IMR-90 (cell line): ENCODE measurements at regions not wholly inside any gene's neighbourhood (a gene's known extent, or its start where the extent isn't known, plus 50 kb on each side); places are given as distances from the start of the nearest gene placed in this dataset.

Experiments used
- ATAC-seq: fragments of 200-7000 bp; cut with Tn5 transposase; 2 replicates; pipeline ENCODE4 v1.9.1; 2020; ENCODE audit warnings: low read depth, mild to moderate bottlenecking, moderate library complexity
- BruUV-seq: library from RNA; stranded (reverse); fragments of 400-500 nt; replicated peaks from 2 replicates; lab custom pipeline; 2021; lab: Mats Ljungman, UMichigan
- CTCF ChIA-PET: fragments of 300-600 bp; formaldehyde crosslinking; extraction: SDS; loops from one replicate; lab custom pipeline; 2021; ENCODE audit warnings: antibody characterized with exemption; lab: Yijun Ruan, JAX
- POLR2A ChIA-PET: fragments of 300-600 bp; sonication (Branson Sonifier 250); formaldehyde crosslinking; loops from one replicate; lab custom pipeline; 2022; ENCODE audit warnings: antibody characterized with exemption; ENCODE audit not compliant: unreplicated experiment; lab: Charles Lee
- DNase-seq: peaks from one replicate; pipeline ENCODE4 v3.0.0; 2013
- H2AFZ ChIP-seq: replicated peaks from 2 replicates; pipeline ENCODE3; 2013; ENCODE audit warnings: low read length, mild to moderate bottlenecking; ENCODE audit not compliant: poor library complexity
- H2AK5ac ChIP-seq: 2 replicates; pipeline ENCODE4 v1.6.1; 2013; ENCODE audit warnings: low read depth, low read length, inconsistent platforms
- H2AK9ac ChIP-seq: replicated peaks from 2 replicates; pipeline ENCODE3; 2013; ENCODE audit warnings: mild to moderate bottlenecking, low read depth, low read length, moderate library complexity; ENCODE audit not compliant: poor library complexity
- H2BK120ac ChIP-seq: 2 replicates; pipeline ENCODE4 v1.6.1; 2013; ENCODE audit warnings: low read depth, low read length, inconsistent platforms
- H2BK15ac ChIP-seq: 3 replicates; pipeline ENCODE4 v1.6.1; 2013; ENCODE audit warnings: low read depth, low read length, inconsistent platforms
- H2BK20ac ChIP-seq: 2 replicates; pipeline ENCODE4 v1.6.1; 2013; ENCODE audit warnings: low read depth, mild to moderate bottlenecking, inconsistent platforms, low read length, moderate library complexity
- H2BK5ac ChIP-seq: 2 replicates; pipeline ENCODE4 v1.6.1; 2013; ENCODE audit warnings: mild to moderate bottlenecking, low read depth, low read length, inconsistent platforms; ENCODE audit not compliant: poor library complexity, severe bottlenecking
- H3K14ac ChIP-seq: replicated peaks from 2 replicates; pipeline ENCODE4 v1.6.1; 2013; ENCODE audit warnings: low read depth, low read length, inconsistent platforms
- H3K18ac ChIP-seq: 2 replicates; pipeline ENCODE4 v1.6.1; 2013; ENCODE audit warnings: low read depth, low read length, control low read depth
- H3K23ac ChIP-seq: 2 replicates; pipeline ENCODE4 v1.6.1; 2013; ENCODE audit warnings: low read depth, low read length, inconsistent platforms
- H3K27ac ChIP-seq: 2 replicates; pipeline ENCODE4 v1.5.1; 2013; ENCODE audit warnings: mild to moderate bottlenecking, control low read depth, low read length; ENCODE audit not compliant: insufficient read depth
- H3K27me3 ChIP-seq: 2 replicates; pipeline ENCODE4 v1.6.1; 2013; ENCODE audit warnings: low read length; ENCODE audit not compliant: control insufficient read depth, insufficient read depth
- H3K36me3 ChIP-seq: 2 replicates; pipeline ENCODE4 v1.6.1; 2013; ENCODE audit warnings: low read length, mixed read lengths; ENCODE audit not compliant: control insufficient read depth, insufficient read depth
- H3K4ac ChIP-seq: 2 replicates; pipeline ENCODE4 v1.6.1; 2013; ENCODE audit warnings: low read depth, low read length, inconsistent platforms
- H3K4me1 ChIP-seq: 2 replicates; pipeline ENCODE4 v1.6.1; 2013; ENCODE audit warnings: low read length, mixed read lengths; ENCODE audit not compliant: control insufficient read depth, insufficient read depth
- H3K4me2 ChIP-seq: 2 replicates; pipeline ENCODE4 v1.6.1; 2013; ENCODE audit warnings: low read depth, mild to moderate bottlenecking, control low read depth, low read length, moderate library complexity
- H3K4me3 ChIP-seq: 2 replicates; pipeline ENCODE4 v1.5.1; 2013; ENCODE audit warnings: low read depth, mild to moderate bottlenecking, control low read depth, low read length, moderate library complexity; ENCODE audit not compliant: insufficient read depth
- H3K56ac ChIP-seq: 2 replicates; pipeline ENCODE4 v1.6.1; 2013; ENCODE audit warnings: low read length, inconsistent platforms; ENCODE audit not compliant: insufficient read depth; ENCODE audit errors: extremely low read depth
- H3K79me1 ChIP-seq, 2 experiments: 2 replicates each; pipeline ENCODE4 v1.6.1; 2013; ENCODE audit warnings: low read length in 2 of 2, inconsistent platforms in 1 of 2, low read depth in 1 of 2
- H3K9ac ChIP-seq: 2 replicates; pipeline ENCODE4 v1.6.1; 2013; ENCODE audit warnings: low read depth, low read length, control low read depth
- H3K9me1 ChIP-seq: 2 replicates; pipeline ENCODE4 v1.6.1; 2013; ENCODE audit warnings: low read length, inconsistent platforms; ENCODE audit not compliant: insufficient read depth
- H3K9me3 ChIP-seq: 2 replicates; pipeline ENCODE4 v1.6.1; 2013; ENCODE audit warnings: low read length; ENCODE audit not compliant: control insufficient read depth, insufficient read depth
- H4K20me1 ChIP-seq: 2 replicates; pipeline ENCODE4 v1.6.1; 2013; ENCODE audit warnings: low read length, inconsistent platforms; ENCODE audit not compliant: insufficient read depth
- H4K5ac ChIP-seq: 2 replicates; pipeline ENCODE4 v1.6.1; 2013; ENCODE audit warnings: mild to moderate bottlenecking, low read depth, low read length, control low read depth
- H4K8ac ChIP-seq, 2 experiments: 2 replicates each; pipeline ENCODE4 v1.6.1; 2013; ENCODE audit warnings: low read depth in 2 of 2, low read length in 2 of 2, control low read depth in 1 of 2, inconsistent platforms in 1 of 2
- H4K91ac ChIP-seq: 2 replicates; pipeline ENCODE4 v1.6.1; 2013; ENCODE audit warnings: low read depth, low read length, inconsistent platforms; ENCODE audit not compliant: insufficient read depth
- CHD1 ChIP-seq: IDR thresholded peaks from 2 replicates; pipeline ENCODE4 v1.6.1; 2012; ENCODE audit warnings: low read depth, low read length, improper control_type of control experiment
- CTCF ChIP-seq: conservative IDR thresholded peaks from 2 replicates; pipeline ENCODE4 v1.5.1; 2012; ENCODE audit warnings: mild to moderate bottlenecking, low read depth, low read length, improper control_type of control experiment
- FOS ChIP-seq: fragments of 150-350 bp; IDR thresholded peaks from 2 replicates; pipeline ENCODE4 v1.6.1; 2016; ENCODE audit warnings: low read depth, low read length
- MAFK ChIP-seq: IDR thresholded peaks from 2 replicates; pipeline ENCODE4 v1.6.1; 2012; ENCODE audit warnings: low read depth, low read length, improper control_type of control experiment
- MAZ ChIP-seq: IDR thresholded peaks from 2 replicates; pipeline ENCODE4 v1.6.1; 2012; ENCODE audit warnings: low read depth, mild to moderate bottlenecking, low read length, improper control_type of control experiment, moderate library complexity, borderline replicate concordance
- NFE2L2 ChIP-seq: fragments of 150-350 bp; IDR thresholded peaks from 2 replicates; pipeline ENCODE4 v1.6.1; 2016; ENCODE audit warnings: low read depth, mild to moderate bottlenecking, low read length
- POLR2A ChIP-seq: IDR thresholded peaks from 2 replicates; pipeline ENCODE4 v1.6.1; 2012; ENCODE audit warnings: mild to moderate bottlenecking, low read depth, low read length
- RAD21 ChIP-seq: IDR thresholded peaks from 2 replicates; pipeline ENCODE4 v1.6.1; 2012; ENCODE audit warnings: low read length, improper control_type of control experiment
- RFX5 ChIP-seq: IDR thresholded peaks from 2 replicates; pipeline ENCODE4 v1.8.0; 2012; ENCODE audit warnings: low read depth, mild to moderate bottlenecking, low read length, moderate library complexity
- SMC3 ChIP-seq: fragments of 150-350 bp; IDR thresholded peaks from 2 replicates; pipeline ENCODE4 v1.6.1; 2016; ENCODE audit warnings: low read depth, mild to moderate bottlenecking, antibody characterized with exemption, low read length, moderate library complexity
- USF2 ChIP-seq: fragments of 150-350 bp; IDR thresholded peaks from 2 replicates; pipeline ENCODE4 v1.6.1; 2017; ENCODE audit warnings: mild to moderate bottlenecking, antibody characterized with exemption, low read length, low read depth
- WGBS, 2 experiments: methylation state at CpG; one replicate each; pipeline versions ENCODE4 v1.1.5 to v1.1.7; 2013; ENCODE audit warnings: missing lambda C conversion rate in 2 of 2; ENCODE audit not compliant: insufficient read length in 1 of 2; ENCODE audit errors: extremely low coverage in 2 of 2; 5-methylcytosine and 5-hydroxymethylcytosine counted together
- dilution Hi-C: fragments of 300-500 bp; cut with HindIII; formaldehyde crosslinking; loops from one replicate; pipeline ENCODE4 v1.14.3; 2018; ENCODE audit warnings: low sequenced_read_pairs; ENCODE audit not compliant: unreplicated experiment
- in situ Hi-C: fragments of 300-500 bp; cut with MboI; formaldehyde crosslinking; loops from 3 replicates; pipeline ENCODE4 v1.14.3; 2019; ENCODE audit warnings: low sequenced_read_pairs, inconsistent platforms, mixed read lengths
- intact Hi-C: fragments of 100-400 bp; cut with micrococcal nuclease; formaldehyde crosslinking; loops from 2 replicates; pipeline ENCODE4 v1.10.0; 2022

GRCh38 chr20:5469111-5469510 lies 141.7 kb downstream of the GPCPD1 start:
- Histone ChIP-seq H3K4me2 (no peak overlapping the region), H3K36me3 (no peaks in the 10 kb centered on the region), H3K27ac (no peak overlapping the region), H4K91ac (no peak overlapping the region), H2AK9ac (no peak overlapping the region), H3K4ac (no peak overlapping the region), H3K9ac (no peak overlapping the region), H2AK5ac (no peak overlapping the region), H3K27me3 (peaks cover 2% of the 10 kb centered on the region; the same call in 1 of the 2 replicates), H2AFZ (no peak overlapping the region), H2BK5ac (no peak overlapping the region), H2BK20ac (no peak overlapping the region), H3K9me3 (no peaks in the 10 kb centered on the region), H3K4me3 (no peak overlapping the region), H3K23ac (no peak overlapping the region), H3K79me1 (no peaks in the 10 kb centered on the region), H3K14ac (no peak overlapping the region), H4K5ac (no peak overlapping the region), H4K20me1 (no peaks in the 10 kb centered on the region), H4K8ac (no peak overlapping the region), H3K9me1 (no peaks in the 10 kb centered on the region), H3K4me1 (no peaks in the 10 kb centered on the region), H2BK120ac (no peak overlapping the region), H3K18ac (no peak overlapping the region), H2BK15ac (no peak overlapping the region), H3K56ac (no peak overlapping the region)
- intact Hi-C loops (no loop called here), in situ Hi-C loops (no loop called here), dilution Hi-C loops (no loop called here)
- CTCF ChIA-PET: no interaction called here
- BruUV-seq: no TSS peak
- 60% methylated on average over 1 of the region's 3 CpGs; no CpG with 5 or more reads in 1 of the 2 experiments for WGBS, 2 experiments
- no peak for TF ChIP-seq RAD21
- TF ChIP-seq CTCF: no peak
- no peak for TF ChIP-seq POLR2A
- TF ChIP-seq FOS: no peak
- TF ChIP-seq NFE2L2: no peak
- TF ChIP-seq RFX5: no peak
- no peak for TF ChIP-seq USF2
- TF ChIP-seq CHD1: no peak
- TF ChIP-seq MAZ: no peak
- no peak for TF ChIP-seq MAFK
- TF ChIP-seq SMC3: no peak
- POLR2A ChIA-PET: no interaction called here
- DNase-seq (no peak), ATAC-seq (no peak)
